ENCODE measurements at regions not wholly inside any gene's neighbourhood (a gene's known extent, or its start where the extent isn't known, plus 50 kb on each side); places are given as distances from the start of the nearest gene placed in this dataset.

DNA sequence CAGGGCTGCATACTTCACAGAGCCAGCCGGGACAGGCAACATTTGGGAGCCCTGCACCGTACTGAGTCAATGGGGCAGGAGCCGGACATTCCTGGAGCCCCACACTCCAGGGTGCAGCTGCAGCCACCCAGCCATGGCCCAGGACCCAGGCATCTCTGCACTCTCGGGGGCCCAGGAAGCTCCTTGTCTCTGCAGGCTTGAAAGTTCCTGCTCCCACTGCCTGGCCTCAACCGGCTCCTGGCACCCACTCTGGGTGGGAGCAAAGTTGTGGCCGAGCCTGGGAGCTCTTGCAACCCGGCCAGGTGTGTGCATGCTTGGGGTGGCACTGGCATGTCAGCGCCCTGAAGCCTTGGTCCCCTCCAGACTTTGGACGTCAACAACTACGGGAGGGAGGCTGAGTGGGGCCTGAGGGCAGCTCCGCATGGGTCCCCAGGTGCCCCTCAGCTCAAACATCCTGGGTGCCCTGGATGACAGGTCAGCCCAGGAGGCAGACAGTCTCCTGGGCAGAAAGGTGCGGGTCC lies 833.5 kb upstream of the CADM2 start:
- Histone ChIP-seq H3K4me2 (ENCODE audit: low read length) (no peak overlapping the region), H3K9me2 (replicated peaks; ENCODE audit: control insufficient read depth, low read length) (peaks cover 2% of the 10 kb centered on the region; the same call in 1 of the 2 replicates), H3K36me3 (ENCODE audit: control insufficient read depth, low read length) (no peaks in the 10 kb centered on the region), H4K20me1 (ENCODE audit: control insufficient read depth, insufficient read depth, low read depth, low read length) (no peaks in the 10 kb centered on the region), H3K4me3 (ENCODE audit: low read length) (no peak overlapping the region), H3K27ac (ENCODE audit: low read depth, low read length) (no peak overlapping the region), H3K79me2 (ENCODE audit: control insufficient read depth, low read length) (no peaks in the 10 kb centered on the region), H3K27me3 (ENCODE audit: control insufficient read depth, low read length) (no peaks in the 10 kb centered on the region), H3K4me1 (ENCODE audit: control insufficient read depth, low read length) (no peaks in the 10 kb centered on the region), H3F3A (ENCODE audit: control insufficient read depth, insufficient read depth) (no peaks in the 10 kb centered on the region), H3K9me3 (ENCODE audit: control insufficient read depth, insufficient read depth, low read length) (peaks cover 4% of the 10 kb centered on the region; the same call in 1 of the 2 replicates)
- TF ChIP-seq CTCF (IDR thresholded peaks at IDR 0.05; ENCODE audit: low read depth, low read length, poor library complexity, severe bottlenecking) (no peak), EZH2phosphoT487 (IDR thresholded peaks at IDR 0.05; ENCODE audit: borderline replicate concordance, low read length) (no peak)

DNA sequence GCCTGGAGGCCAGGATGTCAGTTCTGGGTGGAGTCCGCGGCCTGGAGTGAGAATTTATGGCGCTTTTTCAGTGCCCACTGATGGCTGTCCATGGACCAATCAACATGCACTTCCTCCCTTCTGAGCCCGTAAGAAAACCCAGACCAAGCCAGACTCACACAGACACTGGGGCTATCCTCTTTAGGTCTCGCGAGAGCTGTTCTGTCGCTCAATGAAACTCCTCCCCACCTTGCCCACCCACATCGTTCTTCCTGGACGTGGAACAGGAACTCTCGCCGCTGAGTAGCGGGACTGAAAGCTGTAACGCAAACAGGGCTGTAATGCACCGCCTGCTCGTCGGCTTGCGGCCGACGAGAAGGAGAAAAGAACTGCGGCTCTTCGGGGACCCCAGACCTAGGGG lies 833.0 kb upstream of the CADM2 start:
- H3K4me1 ChIP-seq (ENCODE audit: control insufficient read depth, low read length) = no peaks in the 10 kb centered on the region
- H3K9me3 ChIP-seq (ENCODE audit: control insufficient read depth, insufficient read depth, low read length) = peaks cover 4% of the 10 kb centered on the region; the same call in 1 of the 2 replicates
- no peaks in the 10 kb centered on the region for H4K20me1 ChIP-seq (ENCODE audit: control insufficient read depth, insufficient read depth, low read depth, low read length)
- H3K27me3 ChIP-seq (ENCODE audit: control insufficient read depth, low read length) = no peaks in the 10 kb centered on the region
- H3K36me3 ChIP-seq (ENCODE audit: control insufficient read depth, low read length) = no peaks in the 10 kb centered on the region
- H3F3A ChIP-seq (ENCODE audit: control insufficient read depth, insufficient read depth) = no peaks in the 10 kb centered on the region
- no peaks in the 10 kb centered on the region for H3K9me2 ChIP-seq (replicated peaks; ENCODE audit: control insufficient read depth, low read length)
- no peak overlapping the region for H3K4me3 ChIP-seq (ENCODE audit: low read length)
- TF ChIP-seq EZH2phosphoT487 (IDR thresholded peaks at IDR 0.05; ENCODE audit: borderline replicate concordance, low read length) (no peak), CTCF (IDR thresholded peaks at IDR 0.05; ENCODE audit: low read depth, low read length, poor library complexity, severe bottlenecking) (no peak)
- no peak overlapping the region for H3K27ac ChIP-seq (ENCODE audit: low read depth, low read length)
- H3K4me2 ChIP-seq (ENCODE audit: low read length) = no peak overlapping the region
- no peaks in the 10 kb centered on the region for H3K79me2 ChIP-seq (ENCODE audit: control insufficient read depth, low read length)

- Histone ChIP-seq H4K20me1 (ENCODE audit: control insufficient read depth, insufficient read depth, low read depth, low read length) (no peaks in the 10 kb centered on the region), H3K4me3 (ENCODE audit: low read length) (no peak overlapping the region), H3K36me3 (ENCODE audit: control insufficient read depth, low read length) (no peaks in the 10 kb centered on the region), H3K9me2 (replicated peaks; ENCODE audit: control insufficient read depth, low read length) (no peaks in the 10 kb centered on the region), H3K79me2 (ENCODE audit: control insufficient read depth, low read length) (no peaks in the 10 kb centered on the region), H3F3A (ENCODE audit: control insufficient read depth, insufficient read depth) (no peaks in the 10 kb centered on the region), H3K4me2 (ENCODE audit: low read length) (no peak overlapping the region), H3K4me1 (ENCODE audit: control insufficient read depth, low read length) (no peaks in the 10 kb centered on the region), H3K9me3 (ENCODE audit: control insufficient read depth, insufficient read depth, low read length) (peaks cover 4% of the 10 kb centered on the region; the same call in 1 of the 2 replicates), H3K27ac (ENCODE audit: low read depth, low read length) (no peak overlapping the region), H3K27me3 (ENCODE audit: control insufficient read depth, low read length) (no peaks in the 10 kb centered on the region)
- TF ChIP-seq EZH2phosphoT487 (IDR thresholded peaks at IDR 0.05; ENCODE audit: borderline replicate concordance, low read length) = no peak
- no peak for TF ChIP-seq CTCF (IDR thresholded peaks at IDR 0.05; ENCODE audit: low read depth, low read length, poor library complexity, severe bottlenecking)
Observed at GRCh38 chr3:84126160-84126559, 832.6 kb upstream of the CADM2 start.

Measured in DOHH2 (cell line).